ENCODE measurements at regions not wholly inside any gene's neighbourhood (a gene's known extent, or its start where the extent isn't known, plus 50 kb on each side); places are given as distances from the start of the nearest gene placed in this dataset.

DNA sequence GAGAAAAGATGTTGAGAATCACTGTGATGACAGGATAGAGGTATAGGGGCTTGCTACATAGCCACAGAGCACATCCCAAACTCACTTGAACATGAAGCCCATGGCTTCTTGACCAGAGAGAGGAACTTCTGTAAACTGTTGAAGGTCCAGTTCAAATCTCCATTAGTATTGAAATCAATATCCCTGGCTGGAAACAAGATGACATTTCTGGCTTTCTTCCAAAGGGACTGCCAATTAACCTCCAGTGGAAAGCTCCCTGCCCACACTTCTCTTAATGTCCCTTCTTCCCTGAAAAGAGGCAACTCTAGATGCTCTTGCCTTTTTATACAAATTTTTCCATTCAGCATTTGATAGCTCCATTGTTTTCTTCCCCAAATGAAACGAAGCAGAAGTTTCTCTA, 612.1 kb downstream of the EBF1 start:
- ATAC-seq (no peak), DNase-seq (no peak)
- no peak overlapping the region for H3K4me3 Mint-ChIP-seq
- no peaks in the 10 kb centered on the region for H3K9me3 ChIP-seq (ENCODE audit: control insufficient read depth, low read length, poor library complexity, severe bottlenecking)
- H3K4me1 Mint-ChIP-seq = no peaks in the 10 kb centered on the region
- peaks cover 9% of the 10 kb centered on the region for H3K27me3 Mint-ChIP-seq
- no peak overlapping the region for H3K27ac Mint-ChIP-seq
- no peaks in the 10 kb centered on the region for H3K36me3 Mint-ChIP-seq (ENCODE audit: low read depth)

- H3K4me1 Mint-ChIP-seq = no peaks in the 10 kb centered on the region
- ATAC-seq (no peak), DNase-seq (no peak)
- H3K27me3 Mint-ChIP-seq = peaks cover 14% of the 10 kb centered on the region
- no peak overlapping the region for H3K4me3 Mint-ChIP-seq
- H3K27ac Mint-ChIP-seq = no peak overlapping the region
- no peaks in the 10 kb centered on the region for H3K9me3 ChIP-seq (ENCODE audit: control insufficient read depth, low read length, poor library complexity, severe bottlenecking)
- no peaks in the 10 kb centered on the region for H3K36me3 Mint-ChIP-seq (ENCODE audit: low read depth)
Observed at GRCh38 chr5:158487156-158487555, 612.6 kb downstream of the EBF1 start.

DNA sequence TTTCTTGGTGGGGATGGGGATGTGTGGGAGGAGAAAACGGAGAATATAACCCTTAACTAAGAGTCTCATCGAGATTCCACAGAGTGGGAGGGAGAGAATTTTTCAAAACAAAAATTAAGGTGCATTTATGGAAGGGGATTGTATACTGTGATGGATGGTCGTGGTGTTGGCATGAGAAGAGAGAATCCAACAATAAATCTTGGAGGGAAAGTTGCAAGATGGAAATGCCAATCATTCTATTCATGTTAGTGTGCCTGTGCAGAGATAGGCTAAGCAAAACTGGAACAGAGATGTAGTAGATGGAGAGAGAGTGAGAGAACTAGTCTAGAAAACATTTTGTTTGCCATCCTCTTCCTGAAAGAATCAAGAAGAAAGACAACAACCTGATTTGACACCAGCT, 613.1 kb downstream of the EBF1 start:
- H3K4me1 Mint-ChIP-seq = no peaks in the 10 kb centered on the region
- ATAC-seq = no peak
- H3K27ac Mint-ChIP-seq = no peak overlapping the region

GRCh38 chr5:158485604-158486081, 614.1 kb downstream of the EBF1 start:
- Mint-ChIP-seq H3K27ac (no peak overlapping the region), H3K4me1 (no peaks in the 10 kb centered on the region), H3K27me3 (peaks cover 27% of the 10 kb centered on the region), H3K4me3 (no peak overlapping the region), H3K36me3 (ENCODE audit: low read depth) (peaks cover 3% of the 10 kb centered on the region)
- no peaks in the 10 kb centered on the region for H3K9me3 ChIP-seq (ENCODE audit: control insufficient read depth, low read length, poor library complexity, severe bottlenecking)
- ATAC-seq (no peak), DNase-seq (no peak)

More for the DNA sequence above, 613.1 kb downstream of the EBF1 start:
- Mint-ChIP-seq H3K4me3 (no peak overlapping the region), H3K27me3 (peaks cover 20% of the 10 kb centered on the region), H3K36me3 (ENCODE audit: low read depth) (peaks cover 2% of the 10 kb centered on the region)
- no peaks in the 10 kb centered on the region for H3K9me3 ChIP-seq (ENCODE audit: control insufficient read depth, low read length, poor library complexity, severe bottlenecking)
- no peak for DNase-seq

- Mint-ChIP-seq H3K4me3 (no peak overlapping the region), H3K4me1 (no peaks in the 10 kb centered on the region), H3K27me3 (peaks cover 27% of the 10 kb centered on the region), H3K36me3 (ENCODE audit: low read depth) (peaks cover 3% of the 10 kb centered on the region), H3K27ac (no peak overlapping the region)
- DNase-seq (no peak), ATAC-seq (no peak)
- H3K9me3 ChIP-seq (ENCODE audit: control insufficient read depth, low read length, poor library complexity, severe bottlenecking) = no peaks in the 10 kb centered on the region
Observed at GRCh38 chr5:158485047-158485446, 614.7 kb downstream of the EBF1 start.

- Mint-ChIP-seq H3K4me1 (no peaks in the 10 kb centered on the region), H3K4me3 (no peak overlapping the region), H3K27ac (no peak overlapping the region), H3K27me3 (peaks cover 27% of the 10 kb centered on the region), H3K36me3 (ENCODE audit: low read depth) (peaks cover 3% of the 10 kb centered on the region)
- ATAC-seq (no peak), DNase-seq (no peak)
- no peaks in the 10 kb centered on the region for H3K9me3 ChIP-seq (ENCODE audit: control insufficient read depth, low read length, poor library complexity, severe bottlenecking)
Observed at GRCh38 chr5:158484150-158484549, 615.6 kb downstream of the EBF1 start.

GRCh38 chr5:158483281-158483860, 616.3 kb downstream of the EBF1 start:
- no peak for DNase-seq
- ATAC-seq = no peak

DNA sequence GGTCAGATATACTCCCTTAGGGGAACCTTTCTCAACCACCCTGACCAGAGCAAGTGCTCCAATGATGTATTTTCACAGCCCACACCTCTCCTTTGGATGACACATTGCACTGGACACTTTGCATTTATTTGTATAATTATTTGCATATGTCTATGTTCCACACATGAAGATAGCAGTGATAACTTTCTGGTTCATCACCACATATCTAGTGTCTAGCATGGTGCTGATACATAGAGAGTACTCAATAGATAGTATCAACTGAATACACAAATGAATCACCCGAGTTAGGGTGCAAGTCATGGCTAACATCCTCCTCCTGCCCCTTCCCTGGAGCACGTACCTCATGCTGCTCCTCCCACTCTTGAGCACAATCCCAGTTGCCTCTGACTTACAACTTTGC, 617.6 kb downstream of the EBF1 start:
- ATAC-seq = no peak
- Mint-ChIP-seq H3K27ac (no peak overlapping the region), H3K36me3 (ENCODE audit: low read depth) (peaks cover 3% of the 10 kb centered on the region), H3K4me3 (no peak overlapping the region), H3K27me3 (peaks cover 31% of the 10 kb centered on the region), H3K4me1 (no peaks in the 10 kb centered on the region)
- H3K9me3 ChIP-seq (ENCODE audit: control insufficient read depth, low read length, poor library complexity, severe bottlenecking) = no peaks in the 10 kb centered on the region
- DNase-seq = no peak

More at GRCh38 chr5:158483281-158483860, 616.3 kb downstream of the EBF1 start:
- H3K4me3 Mint-ChIP-seq = no peak overlapping the region
- H3K4me1 Mint-ChIP-seq = no peaks in the 10 kb centered on the region
- no peak overlapping the region for H3K27ac Mint-ChIP-seq
- H3K27me3 Mint-ChIP-seq = peaks cover 27% of the 10 kb centered on the region
- H3K36me3 Mint-ChIP-seq (ENCODE audit: low read depth) = peaks cover 3% of the 10 kb centered on the region
- no peaks in the 10 kb centered on the region for H3K9me3 ChIP-seq (ENCODE audit: control insufficient read depth, low read length, poor library complexity, severe bottlenecking)

GRCh38 chr5:158478139-158478538, 619.2 kb upstream of the CLINT1 start:
- no peak overlapping the region for H3K27ac Mint-ChIP-seq
- DNase-seq = no peak
- no peaks in the 10 kb centered on the region for H3K4me1 Mint-ChIP-seq
- peaks cover 33% of the 10 kb centered on the region for H3K27me3 Mint-ChIP-seq
- no peak for ATAC-seq
- no peak overlapping the region for H3K4me3 Mint-ChIP-seq
- peaks cover 3% of the 10 kb centered on the region for H3K36me3 Mint-ChIP-seq (ENCODE audit: low read depth)
- no peaks in the 10 kb centered on the region for H3K9me3 ChIP-seq (ENCODE audit: control insufficient read depth, low read length, poor library complexity, severe bottlenecking)

- no peaks in the 10 kb centered on the region for H3K4me1 Mint-ChIP-seq
- peaks cover 25% of the 10 kb centered on the region for H3K27me3 Mint-ChIP-seq
- DNase-seq = no peak
- no peak for ATAC-seq
- H3K27ac Mint-ChIP-seq = no peak overlapping the region
- H3K36me3 Mint-ChIP-seq (ENCODE audit: low read depth) = peaks cover 3% of the 10 kb centered on the region
- no peak overlapping the region for H3K4me3 Mint-ChIP-seq
- no peaks in the 10 kb centered on the region for H3K9me3 ChIP-seq (ENCODE audit: control insufficient read depth, low read length, poor library complexity, severe bottlenecking)
Observed at GRCh38 chr5:158477214-158477613, 618.3 kb upstream of the CLINT1 start.

DNA sequence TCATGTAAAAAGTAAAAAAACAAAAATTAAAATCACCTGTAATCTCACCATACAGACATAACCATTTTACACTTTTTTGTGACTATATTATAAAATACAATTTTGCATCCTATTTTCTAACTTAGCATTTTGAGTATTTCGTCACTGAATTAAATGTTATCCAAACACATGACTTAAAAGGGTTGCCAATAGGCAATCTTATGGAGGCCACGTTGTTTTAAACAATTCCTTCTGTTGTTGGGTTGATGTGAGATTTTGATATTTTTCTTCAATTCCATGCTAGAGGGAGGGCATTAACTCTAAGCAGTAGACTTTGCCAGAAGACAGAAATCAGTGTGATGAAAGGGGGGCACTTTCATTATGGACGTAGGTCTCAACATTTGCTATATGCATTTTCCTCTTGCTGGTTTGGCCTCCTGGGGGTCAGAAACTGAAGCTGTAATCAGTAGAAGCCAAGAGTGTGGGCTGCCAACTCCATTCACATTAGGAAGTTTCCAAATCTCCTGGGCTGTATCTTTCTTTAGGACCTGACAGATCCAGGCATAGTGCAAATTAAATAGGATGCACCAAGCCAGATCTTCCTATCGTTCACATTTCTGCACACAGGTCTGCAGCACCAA, 614.2 kb upstream of the CLINT1 start:
- H3K27me3 Mint-ChIP-seq = peaks cover 12% of the 10 kb centered on the region
- no peak overlapping the region for H3K27ac Mint-ChIP-seq
- no peaks in the 10 kb centered on the region for H3K9me3 ChIP-seq (ENCODE audit: control insufficient read depth, low read length, poor library complexity, severe bottlenecking)
- no peaks in the 10 kb centered on the region for H3K4me1 Mint-ChIP-seq
- no peak for DNase-seq
- no peak overlapping the region for H3K4me3 Mint-ChIP-seq
- H3K36me3 Mint-ChIP-seq (ENCODE audit: low read depth) = no peaks in the 10 kb centered on the region
- no peak for ATAC-seq

DNA sequence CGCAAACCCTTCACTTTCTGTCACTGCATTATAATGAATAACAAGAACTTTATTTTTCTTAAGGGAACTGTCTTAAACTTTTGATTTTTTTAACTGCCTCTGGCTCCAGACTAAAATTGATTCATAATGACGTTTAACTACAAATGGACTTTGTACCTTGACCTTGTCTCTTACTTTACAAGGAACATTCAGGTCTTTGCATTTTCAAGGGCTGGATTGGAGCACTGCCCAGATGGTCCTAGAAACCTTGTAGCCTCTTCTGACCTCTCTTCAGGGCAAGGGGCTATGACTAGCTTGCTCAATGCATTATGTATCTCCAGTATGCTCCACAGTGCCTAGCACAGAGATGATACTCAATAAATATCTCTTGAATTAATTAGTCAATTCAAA, 612.6 kb upstream of the CLINT1 start:
- Mint-ChIP-seq H3K4me3 (no peak overlapping the region), H3K27me3 (peaks cover 8% of the 10 kb centered on the region), H3K4me1 (no peaks in the 10 kb centered on the region), H3K27ac (no peak overlapping the region), H3K36me3 (ENCODE audit: low read depth) (no peaks in the 10 kb centered on the region)
- DNase-seq (no peak), ATAC-seq (no peak)
- no peaks in the 10 kb centered on the region for H3K9me3 ChIP-seq (ENCODE audit: control insufficient read depth, low read length, poor library complexity, severe bottlenecking)

GRCh38 chr5:158470764-158471534, 612.0 kb upstream of the CLINT1 start:
- Mint-ChIP-seq H3K4me1 (no peaks in the 10 kb centered on the region), H3K4me3 (no peak overlapping the region), H3K27me3 (peaks cover 8% of the 10 kb centered on the region), H3K36me3 (ENCODE audit: low read depth) (no peaks in the 10 kb centered on the region), H3K27ac (no peak overlapping the region)
- DNase-seq (no peak), ATAC-seq (no peak)
- H3K9me3 ChIP-seq (ENCODE audit: control insufficient read depth, low read length, poor library complexity, severe bottlenecking) = no peaks in the 10 kb centered on the region
